Psoas muscle (tissue), 7 donors: ENCODE measurements at regions not wholly inside any gene's neighbourhood (a gene's known extent, or its start where the extent isn't known, plus 50 kb on each side); places are given as distances from the start of the nearest gene placed in this dataset.
A peak's percentile ranks its signal among the peaks of the same experiment; 100 is the strongest.
"Not testable (repeated sequence)": the region's sequence is repeated elsewhere in the genome, so short reads cannot be mapped to it uniquely, and the experiment has no call there.

Source experiments
- ATAC-seq, 4 donors: fragments of 200-7000 bp; cut with Tn5 transposase; one replicate each; pipeline ENCODE4 v1.9.1; 2020; ENCODE audit warnings: moderate library complexity in 3 of 4, mild to moderate bottlenecking in 2 of 4
- DNase-seq, 2 donors: peaks; one replicate each; pipeline ENCODE4 v3.0.0-alpha.2; 2020
- H3K27ac ChIP-seq: fragments of 200-600 bp; one replicate; pipeline ENCODE4 v1.8.0; 2022
- H3K27me3 ChIP-seq, 3 donors: fragments of 200-600 bp in 1 of 3; one replicate each; pipeline versions ENCODE4 v1.6.1 to v1.8.0; 2013 to 2022; ENCODE audit warnings: low read length in 2 of 3, mild to moderate bottlenecking in 2 of 3, moderate library complexity in 1 of 3; ENCODE audit not compliant: insufficient read depth in 3 of 3
- H3K36me3 ChIP-seq, 2 donors: fragments of 200-600 bp in 1 of 2; one replicate each; pipeline versions ENCODE4 v1.6.1 to v1.8.0; 2013 to 2022; ENCODE audit warnings: low read depth in 1 of 2, mild to moderate bottlenecking in 1 of 2, moderate library complexity in 1 of 2; ENCODE audit not compliant: insufficient read depth in 1 of 2
- H3K4me1 ChIP-seq: fragments of 200-600 bp; one replicate; pipeline ENCODE4 v1.8.0; 2022
- H3K4me3 ChIP-seq: fragments of 200-600 bp; one replicate; pipeline ENCODE4 v1.8.0; 2022; ENCODE audit warnings: mild to moderate bottlenecking
- H3K9me3 ChIP-seq: fragments of 200-600 bp; one replicate; pipeline ENCODE4 v1.8.0; 2022
- CTCF ChIP-seq: fragments of 200-600 bp; IDR thresholded peaks from one replicate; pipeline ENCODE4 v1.8.0; 2022; ENCODE audit warnings: antibody characterized with exemption
- WGBS, 3 donors: extraction: QIAGEN DNeasy Blood & Tissue Kit; methylation state at CpG; one replicate each; pipeline versions ENCODE4 v1.1.6 to v1.1.7; 2013; 5-methylcytosine and 5-hydroxymethylcytosine counted together
- intact Hi-C, 2 donors: fragments of 100-400 bp; cut with DNase I; formaldehyde crosslinking; loops; one replicate each; pipeline versions ENCODE4 v1.11.0 to v1.14.2; 2022
- donor health status: healthy with polysubstance abuse.
- donor health status: DM: no; HTN: no; CAD: no; lungs with moderate emphysema.
- donor health status: Bipolar disorder and iron deficiency.
- donor health status: healthy.
- donor health status: DM: yes; HTN: yes; CAD: no.
- donor health status: DM: no; HTN: no; CAD: no.
- donor health status: DM: yes; HTN: yes; CAD: no.

- DNase-seq (no peak), ATAC-seq (no peak)
- Histone ChIP-seq H3K36me3 (no peaks in the 10 kb centered on the region), H3K27me3 (no peaks in the 10 kb centered on the region), H3K27ac (no peak overlapping the region), H3K4me1 (peaks cover 6% of the 10 kb centered on the region), H3K9me3 (no peaks in the 10 kb centered on the region), H3K4me3 (no peak overlapping the region)
- no peak for TF ChIP-seq CTCF
- intact Hi-C loops: no loop called here
- WGBS, 3 donors: 85 to 95% (median 89%) methylated on average over 4 of the region's 4 CpGs
These were observed 66.9 kb upstream of the CEP85L start for GRCh38 chr6:118718297-118718696.

- Histone ChIP-seq H3K27me3 (no peaks in the 10 kb centered on the region), H3K4me1 (peaks cover 5% of the 10 kb centered on the region), H3K4me3 (no peak overlapping the region), H3K27ac (no peak overlapping the region), H3K9me3 (no peaks in the 10 kb centered on the region), H3K36me3 (no peaks in the 10 kb centered on the region)
- peak in 2 of 4 donors; percentile 27 to 32 for ATAC-seq
- intact Hi-C loops: no loop called here
- DNase-seq: no peak
- no peak for TF ChIP-seq CTCF
- WGBS, 3 donors: 77 to 92% (median 88%) methylated on average over 13 of the region's 13 CpGs
These were observed 65.7 kb upstream of the CEP85L start for GRCh38 chr6:118717106-118717505.

GRCh38 chr6:118715907-118716306, 64.5 kb upstream of the CEP85L start:
- H3K27me3 ChIP-seq, DNase-seq, H3K9me3 ChIP-seq, intact Hi-C loops, H3K4me1 ChIP-seq, H3K4me3 ChIP-seq, H3K27ac ChIP-seq, ATAC-seq, H3K36me3 ChIP-seq: not testable (repeated sequence)
- 93 to 98% (median 94%) methylated on average over 5 of the region's 5 CpGs for WGBS, 3 donors

- H3K9me3 ChIP-seq: no peaks in the 10 kb centered on the region
- no peaks in the 10 kb centered on the region for H3K27me3 ChIP-seq
- TF ChIP-seq CTCF: no peak
- ATAC-seq (no peak), DNase-seq (no peak)
- H3K27ac ChIP-seq: no peak overlapping the region
- peaks cover 5% of the 10 kb centered on the region for H3K4me1 ChIP-seq
- intact Hi-C loops: no loop called here
- no peaks in the 10 kb centered on the region for H3K36me3 ChIP-seq
- WGBS, 3 donors: 85 to 91% (median 88%) methylated on average over 2 of the region's 2 CpGs
- H3K4me3 ChIP-seq: no peak overlapping the region
These were observed 64.0 kb upstream of the CEP85L start for GRCh38 chr6:118715376-118715775.

- H3K4me1 ChIP-seq: peaks cover 10% of the 10 kb centered on the region
- TF ChIP-seq CTCF: no peak
- H3K27ac ChIP-seq: no peak overlapping the region
- H3K27me3 ChIP-seq: no peaks in the 10 kb centered on the region
- no peak overlapping the region for H3K4me3 ChIP-seq
- WGBS, 3 donors: 93 to 97% (median 97%) methylated on average over 3 of the region's 3 CpGs
- H3K36me3 ChIP-seq: no peaks in the 10 kb centered on the region
- ATAC-seq: no peak
- DNase-seq: no peak
- no peaks in the 10 kb centered on the region for H3K9me3 ChIP-seq
- intact Hi-C loops: loop anchor here in 1 of 2 donors (5.0 kb wide), 1 partner anchor 42 kb away; no protein-coding TSS in a partner anchor
These were observed 63.4 kb upstream of the CEP85L start for GRCh38 chr6:118714756-118715155.
